GM03348 (cell line): ENCODE measurements at regions not wholly inside any gene's neighbourhood (a gene's known extent, or its start where the extent isn't known, plus 50 kb on each side); places are given as distances from the start of the nearest gene placed in this dataset.
"Not testable (repeated sequence)": the region's sequence is repeated elsewhere in the genome, so short reads cannot be mapped to it uniquely, and the experiment has no call there.

Experiments
- DNase-seq: peaks from one replicate; pipeline ENCODE4 v3.0.0; 2012; ENCODE audit warnings: low spot score

DNA sequence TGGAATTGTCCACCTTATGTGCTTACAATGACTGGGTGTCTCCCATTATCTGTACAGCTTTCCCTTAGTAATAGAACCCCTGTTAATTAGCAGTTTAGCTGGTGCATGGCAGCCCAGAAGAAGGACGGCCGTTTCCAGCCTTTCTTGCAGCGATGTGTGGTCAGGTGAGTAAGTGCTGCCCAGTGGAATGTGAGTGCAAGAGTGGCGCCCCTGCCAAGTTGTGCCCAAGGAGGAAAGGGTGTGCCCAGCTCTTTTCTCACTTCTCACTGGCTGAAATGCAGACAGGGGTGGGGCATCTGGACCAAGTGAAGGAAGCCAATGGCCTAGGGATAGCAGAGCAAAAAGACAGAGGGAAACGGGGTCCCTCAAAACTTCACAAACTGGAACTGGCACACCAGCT lies 296.8 kb downstream of the PREX1 start:
- no peak for DNase-seq

- DNase-seq, result no peak
Measured at GRCh38 chr20:48528346-48528745, 299.5 kb downstream of the PREX1 start.

GRCh38 chr20:48527771-48528170 lies 300.0 kb downstream of the PREX1 start:
- no peak for DNase-seq

DNA sequence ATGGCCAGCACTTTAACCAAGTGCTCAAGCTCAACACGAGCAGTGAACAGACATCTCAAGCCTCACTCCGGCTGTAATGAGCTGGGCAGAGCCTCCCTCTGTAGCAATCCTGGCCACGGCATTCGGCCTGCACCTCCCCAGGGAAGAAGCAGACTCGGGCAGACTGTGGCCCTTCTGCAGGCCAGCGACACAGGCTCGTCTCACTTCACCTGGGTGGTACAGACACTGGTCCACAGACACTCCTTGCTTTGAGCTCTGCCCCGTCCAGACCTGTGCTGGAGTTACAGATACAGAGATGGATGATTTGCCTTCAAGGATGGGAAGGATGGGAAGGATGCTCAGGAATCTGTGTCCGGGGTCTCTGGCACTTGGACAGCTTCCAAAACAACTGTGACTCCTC lies 300.9 kb downstream of the PREX1 start:
- DNase-seq, result no peak

- no peak for DNase-seq
Measured at GRCh38 chr20:48525400-48525799, 302.4 kb downstream of the PREX1 start.

DNA sequence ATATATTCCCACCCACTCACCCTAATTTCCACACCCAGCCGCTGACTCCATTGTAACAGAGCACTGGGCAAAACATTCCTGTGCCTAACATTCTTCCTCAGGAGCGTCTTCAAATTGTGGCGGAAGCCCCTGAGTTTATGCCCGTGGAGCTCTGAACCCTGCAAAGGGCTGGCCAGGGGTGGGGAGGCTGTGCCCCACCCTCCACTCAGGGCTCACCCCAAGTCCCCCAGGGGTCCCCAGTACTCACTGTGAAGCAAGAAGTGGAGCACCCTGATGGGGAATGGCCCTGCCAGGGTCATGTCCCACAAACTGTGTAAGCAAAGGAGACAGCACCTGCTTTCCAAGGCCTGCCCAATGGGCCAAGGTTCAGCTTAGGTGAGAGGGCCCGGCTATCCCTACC lies 303.2 kb downstream of the PREX1 start:
- no peak for DNase-seq

- DNase-seq, result peak; percentile 72
Measured at GRCh38 chr20:48523191-48523995, 304.4 kb downstream of the PREX1 start.

GRCh38 chr20:48521121-48521520 lies 306.7 kb downstream of the PREX1 start:
- DNase-seq, result no peak

- DNase-seq, result not testable (repeated sequence)
Measured at GRCh38 chr20:48516196-48516595, 311.6 kb downstream of the PREX1 start.

DNA sequence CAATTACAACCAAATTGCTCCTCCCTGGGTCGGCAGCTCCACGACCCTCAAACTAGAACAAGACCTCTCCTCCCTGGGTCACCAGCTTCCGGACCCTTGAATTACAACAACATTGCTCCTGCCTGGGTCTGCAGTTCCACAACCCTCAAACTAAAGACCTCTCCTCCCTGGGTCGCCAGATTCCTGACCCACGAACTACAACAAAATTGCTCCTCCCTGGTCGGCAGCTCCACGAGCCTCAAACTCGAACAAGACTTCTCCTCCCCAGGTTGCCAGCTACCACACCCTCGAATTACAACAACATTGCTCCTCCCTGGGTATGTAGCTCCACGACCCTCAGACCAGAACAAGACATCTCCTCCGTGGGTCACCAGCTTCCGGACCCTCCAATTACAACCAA lies 313.2 kb downstream of the PREX1 start:
- DNase-seq, result not testable (repeated sequence)

DNA sequence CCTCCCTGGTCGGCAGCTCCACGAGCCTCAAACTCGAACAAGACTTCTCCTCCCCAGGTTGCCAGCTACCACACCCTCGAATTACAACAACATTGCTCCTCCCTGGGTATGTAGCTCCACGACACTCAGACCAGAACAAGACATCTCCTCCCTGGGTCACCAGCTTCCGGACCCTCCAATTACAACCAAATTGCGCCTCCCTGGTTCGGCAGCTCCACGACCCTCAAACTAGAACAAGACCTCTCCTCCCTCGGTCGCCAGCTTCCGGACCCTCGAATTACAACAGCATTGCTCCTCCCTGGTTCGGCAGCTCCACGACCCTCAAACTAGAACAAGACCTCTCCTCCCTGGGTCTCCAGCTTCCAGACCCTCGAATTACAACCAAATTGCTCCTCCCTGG lies 315.3 kb downstream of the PREX1 start:
- not testable (repeated sequence) for DNase-seq

- DNase-seq, result not testable (repeated sequence)
Measured at GRCh38 chr20:48505066-48505465, 322.7 kb downstream of the PREX1 start.

DNA sequence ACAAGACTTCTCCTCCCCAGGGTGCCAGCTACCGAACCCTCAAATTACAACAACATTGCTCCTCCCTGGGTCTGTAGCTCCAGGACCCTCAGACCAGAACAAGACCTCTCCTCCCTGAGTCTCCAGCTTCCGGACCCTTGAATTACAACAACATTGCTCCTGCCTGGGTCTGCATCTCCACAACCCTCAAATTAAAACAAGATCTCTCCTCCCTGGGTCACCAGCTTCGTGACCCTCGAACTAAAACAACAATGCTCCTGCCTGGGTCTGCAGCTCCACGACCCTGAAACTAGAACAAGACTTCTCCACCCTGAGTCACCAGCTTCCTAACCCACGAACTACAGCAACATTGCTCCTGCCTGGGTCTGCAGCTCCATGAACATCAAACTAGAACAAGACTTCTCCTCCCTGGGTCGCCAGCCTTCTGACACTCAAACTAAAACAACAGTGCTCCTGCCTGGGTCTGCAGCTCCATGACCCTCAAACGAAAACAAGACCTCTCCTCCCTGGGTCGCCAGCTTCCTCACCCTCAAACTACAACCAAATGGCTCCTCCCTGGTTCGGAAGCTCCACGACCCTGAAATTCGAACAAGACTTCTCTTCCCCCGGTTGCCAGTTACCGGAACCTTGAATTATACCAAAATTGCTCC lies 324.5 kb downstream of the PREX1 start:
- no peak for DNase-seq

- no peak for DNase-seq
Measured at GRCh38 chr20:48502758-48503157, 325.0 kb downstream of the PREX1 start.

- DNase-seq, result no peak
Measured at GRCh38 chr20:48502016-48502415, 325.8 kb downstream of the PREX1 start.

DNA sequence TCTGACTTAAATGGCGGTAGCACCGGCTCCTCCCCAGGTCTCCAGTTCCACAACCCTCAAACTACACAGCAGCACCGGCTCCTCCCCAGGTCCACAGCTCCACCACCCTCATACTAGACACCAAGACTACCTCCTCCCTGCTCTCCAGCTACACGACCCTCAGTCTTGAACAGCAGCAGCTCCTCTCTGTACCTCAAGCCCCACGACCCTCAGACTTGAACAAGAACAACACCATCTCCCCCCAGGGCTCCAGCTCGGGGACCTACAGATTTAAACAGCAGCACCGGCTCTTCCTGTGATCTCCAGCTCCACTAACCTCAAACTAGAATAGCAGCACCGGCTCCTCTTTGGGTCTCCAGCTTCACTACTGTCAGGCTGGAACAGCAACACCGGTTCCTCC lies 326.9 kb downstream of the PREX1 start:
- not testable (repeated sequence) for DNase-seq

GRCh38 chr20:48498939-48499338 lies 328.9 kb downstream of the PREX1 start:
- not testable (repeated sequence) for DNase-seq

DNA sequence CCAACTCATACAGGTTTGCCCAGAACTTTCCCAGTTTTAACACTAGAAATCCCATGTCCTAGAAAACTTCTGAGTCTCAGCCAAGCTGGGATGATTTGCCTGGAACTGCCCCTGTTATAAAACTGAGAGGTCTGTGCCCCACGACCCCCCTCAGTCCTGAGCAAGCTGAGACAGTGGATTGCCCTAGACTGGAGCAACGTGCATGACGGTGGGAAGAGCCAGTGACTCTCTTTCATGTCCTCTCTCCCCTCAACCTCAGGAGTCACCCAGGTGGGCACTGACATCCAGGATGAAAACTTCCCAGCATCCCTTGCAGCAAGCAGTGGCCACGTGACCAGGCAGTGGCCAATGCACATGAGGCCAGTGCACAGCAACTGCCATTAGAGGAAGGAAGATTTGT lies 329.7 kb downstream of the PREX1 start:
- DNase-seq, result not testable (repeated sequence)

DNA sequence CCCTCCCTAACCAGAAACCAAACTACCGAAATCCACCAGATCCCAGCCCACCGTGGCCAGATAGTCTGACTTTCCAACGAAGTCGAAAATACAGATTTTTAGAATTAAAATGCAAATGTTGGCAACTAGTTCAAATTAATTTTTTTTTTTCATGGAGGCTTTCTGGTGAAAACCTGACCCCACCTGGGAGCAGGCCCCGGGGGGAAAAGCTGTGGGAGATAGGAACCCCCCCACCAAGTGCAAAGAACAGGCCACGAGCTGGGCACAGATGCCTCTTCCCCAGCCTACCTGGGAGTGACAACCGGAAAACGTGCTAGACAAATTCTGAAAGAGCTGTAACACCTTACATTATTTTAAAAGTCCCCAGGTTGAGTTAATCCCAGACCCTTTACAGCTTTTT lies 333.8 kb downstream of the PREX1 start:
- DNase-seq, result no peak

GRCh38 chr20:48493331-48493730 lies 334.5 kb downstream of the PREX1 start:
- DNase-seq, result not testable (repeated sequence)

GRCh38 chr20:48492715-48493070 lies 335.1 kb downstream of the PREX1 start:
- no peak for DNase-seq

GRCh38 chr20:48492015-48492714 lies 335.6 kb downstream of the PREX1 start:
- no peak for DNase-seq
